Trophoblast cell (in vitro differentiated cells and primary cell): ENCODE measurements at regions not wholly inside any gene's neighbourhood (a gene's known extent, or its start where the extent isn't known, plus 50 kb on each side); places are given as distances from the start of the nearest gene placed in this dataset.
"Not testable (repeated sequence)": the region's sequence is repeated elsewhere in the genome, so short reads cannot be mapped to it uniquely, and the experiment has no call there.

Source experiments
- DNase-seq, 2 donors: peaks; one replicate each; pipeline ENCODE4 v3.0.0-alpha.2; 2016
- H2AFZ ChIP-seq: 2 replicates; pipeline ENCODE4 v1.6.1; 2013; ENCODE audit warnings: low read length, moderate library complexity, mild to moderate bottlenecking; ENCODE audit not compliant: insufficient read depth, poor library complexity
- H2AK5ac ChIP-seq: 2 replicates; pipeline ENCODE4 v1.6.1; 2013; ENCODE audit warnings: mild to moderate bottlenecking, low read length
- H2BK120ac ChIP-seq: 2 replicates; pipeline ENCODE4 v1.6.1; 2013; ENCODE audit warnings: low read length, mild to moderate bottlenecking, moderate library complexity; ENCODE audit not compliant: insufficient read depth, poor library complexity
- H2BK12ac ChIP-seq: 2 replicates; pipeline ENCODE4 v1.6.1; 2013; ENCODE audit warnings: mild to moderate bottlenecking, low read length, moderate library complexity
- H2BK5ac ChIP-seq: 2 replicates; pipeline ENCODE4 v1.6.1; 2013; ENCODE audit warnings: low read length, low read depth, moderate library complexity, mild to moderate bottlenecking; ENCODE audit not compliant: poor library complexity
- H3K14ac ChIP-seq: 2 replicates; pipeline ENCODE4 v1.6.1; 2013; ENCODE audit warnings: mild to moderate bottlenecking, low read length
- H3K18ac ChIP-seq: 2 replicates; pipeline ENCODE4 v1.6.1; 2013; ENCODE audit warnings: mild to moderate bottlenecking, low read length
- H3K23ac ChIP-seq: 2 replicates; pipeline ENCODE4 v1.6.1; 2013; ENCODE audit warnings: low read length
- H3K27ac ChIP-seq: 2 replicates; pipeline ENCODE4 v1.5.1; 2013; ENCODE audit warnings: low read depth, mild to moderate bottlenecking, inconsistent platforms, low read length, moderate library complexity
- H3K27me3 ChIP-seq: 2 replicates; pipeline ENCODE4 v1.6.1; 2013; ENCODE audit warnings: inconsistent platforms, mild to moderate bottlenecking, low read length, moderate library complexity; ENCODE audit not compliant: insufficient read depth
- H3K36me3 ChIP-seq, 2 experiments: 1 replicate in 1 of 2; 2 replicates in 1 of 2; pipeline ENCODE4 v1.6.1; 2013; ENCODE audit warnings: low read length in 2 of 2, mild to moderate bottlenecking in 2 of 2, moderate library complexity in 1 of 2; ENCODE audit not compliant: insufficient read depth in 2 of 2, control insufficient read depth in 1 of 2
- H3K4ac ChIP-seq: 2 replicates; pipeline ENCODE4 v1.6.1; 2013; ENCODE audit warnings: low read depth, mild to moderate bottlenecking, low read length, moderate library complexity
- H3K4me1 ChIP-seq, 2 experiments: 1 replicate in 1 of 2; 2 replicates in 1 of 2; pipeline ENCODE4 v1.6.1; 2013; ENCODE audit warnings: low read length in 2 of 2, mild to moderate bottlenecking in 2 of 2, moderate library complexity in 1 of 2; ENCODE audit not compliant: insufficient read depth in 2 of 2, control insufficient read depth in 1 of 2
- H3K4me2 ChIP-seq: 2 replicates; pipeline ENCODE4 v1.6.1; 2013; ENCODE audit warnings: inconsistent platforms, mild to moderate bottlenecking, low read length, moderate library complexity
- H3K4me3 ChIP-seq: 2 replicates; pipeline ENCODE4 v1.5.1; 2013; ENCODE audit warnings: mild to moderate bottlenecking, low read depth, low read length, inconsistent platforms
- H3K79me1 ChIP-seq: one replicate; pipeline ENCODE4 v1.6.1; 2013; ENCODE audit warnings: low read length
- H3K79me2 ChIP-seq: 2 replicates; pipeline ENCODE4 v1.6.1; 2013; ENCODE audit warnings: low read length, mild to moderate bottlenecking; ENCODE audit not compliant: control insufficient read depth, insufficient read depth, poor library complexity
- H3K9ac ChIP-seq: 2 replicates; pipeline ENCODE4 v1.6.1; 2013; ENCODE audit warnings: mild to moderate bottlenecking, low read length
- H3K9me3 ChIP-seq: 2 replicates; pipeline ENCODE4 v1.6.1; 2013; ENCODE audit warnings: low read depth, mild to moderate bottlenecking, control low read depth, inconsistent platforms, low read length; ENCODE audit not compliant: insufficient read depth
- H4K12ac ChIP-seq: 2 replicates; pipeline ENCODE4 v1.6.1; 2013; ENCODE audit warnings: low read depth, mild to moderate bottlenecking, low read length, moderate library complexity
- H4K8ac ChIP-seq: 2 replicates; pipeline ENCODE4 v1.6.1; 2013; ENCODE audit warnings: low read depth, mild to moderate bottlenecking, low read length, moderate library complexity
- H4K91ac ChIP-seq: one replicate; pipeline ENCODE4 v1.6.1; 2013; ENCODE audit warnings: low read depth, mild to moderate bottlenecking, low read length, moderate library complexity
- WGBS: extraction: QIAGEN DNeasy Blood & Tissue Kit; methylation state at CpG from one replicate; pipeline ENCODE4 v1.1.7; 2013; ENCODE audit warnings: missing lambda C conversion rate; ENCODE audit not compliant: insufficient read length, insufficient coverage; ENCODE audit errors: extremely low coverage; 5-methylcytosine and 5-hydroxymethylcytosine counted together

DNA sequence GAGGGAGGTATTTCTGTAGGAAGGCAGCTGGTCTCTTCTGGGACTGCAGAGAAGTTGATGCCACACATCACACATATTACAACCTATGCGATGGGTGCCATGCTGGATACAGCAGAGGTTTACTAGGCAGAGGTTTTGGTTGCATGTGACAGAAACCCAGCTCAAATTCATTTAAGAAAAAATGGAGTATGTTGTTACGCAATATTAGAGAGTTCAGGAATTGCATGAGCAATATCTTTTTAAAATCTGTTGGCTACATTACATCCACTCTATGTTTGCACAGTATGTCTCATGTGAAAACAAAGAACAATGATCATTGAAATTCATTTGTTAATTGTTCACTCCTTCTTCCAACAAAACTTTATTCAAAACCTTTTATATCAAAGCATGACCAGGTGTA is 425.2 kb downstream of the RWDD3 start:
- peak in 1 of 2 donors; percentile 4 for DNase-seq
- Histone ChIP-seq H4K8ac (no peak overlapping the region), H3K4me3 (no peak overlapping the region), H3K14ac (no peak overlapping the region), H3K4me2 (no peak overlapping the region), H4K12ac (no peak overlapping the region), H2BK5ac (no peak overlapping the region), H2BK120ac (no peak overlapping the region), H3K4ac (no peak overlapping the region), H3K4me1 (no peaks in the 10 kb centered on the region), H4K91ac (no peak overlapping the region), H3K79me2 (no peaks in the 10 kb centered on the region), H2AFZ (no peak overlapping the region), H3K36me3 (no peaks in the 10 kb centered on the region), H3K18ac (no peak overlapping the region), H3K27me3 (no peaks in the 10 kb centered on the region), H3K79me1 (no peaks in the 10 kb centered on the region), H3K27ac (no peak overlapping the region), H3K9me3 (peaks cover 2% of the 10 kb centered on the region), H2BK12ac (no peak overlapping the region), H3K23ac (no peak overlapping the region), H2AK5ac (no peak overlapping the region), H3K9ac (no peak overlapping the region)
- WGBS: no CpG with 5 or more reads among the region's 2 CpGs

- WGBS: no CpG with 5 or more reads among the region's 4 CpGs
Measured at GRCh38 chr1:95659588-95659987, 425.6 kb downstream of the RWDD3 start.

DNA sequence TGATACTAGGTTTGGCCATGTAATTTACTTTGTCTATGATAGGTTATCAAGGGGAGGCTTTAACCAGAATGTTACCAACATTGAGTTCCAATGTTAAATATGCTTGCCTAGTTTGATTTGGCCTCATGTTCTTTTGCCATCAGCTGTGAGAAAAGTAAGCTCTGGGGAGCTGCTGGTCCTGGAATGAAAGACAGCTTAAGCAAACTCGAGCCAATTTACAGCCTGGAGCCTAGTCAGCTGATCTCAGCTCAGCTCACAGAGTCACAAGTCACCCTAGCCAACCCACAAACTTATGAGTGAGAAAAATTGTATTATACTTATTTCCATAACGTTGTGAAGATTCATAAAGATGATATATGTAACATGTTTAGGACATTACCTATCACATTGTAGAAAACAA is 426.7 kb downstream of the RWDD3 start:
- no peaks in the 10 kb centered on the region for H3K36me3 ChIP-seq
- no peak overlapping the region for H2BK120ac ChIP-seq
- H3K79me2 ChIP-seq: no peaks in the 10 kb centered on the region
- H4K12ac ChIP-seq: no peak overlapping the region
- no peak overlapping the region for H4K91ac ChIP-seq
- H3K4me2 ChIP-seq: no peak overlapping the region
- DNase-seq: no peak
- H2AK5ac ChIP-seq: no peak overlapping the region
- WGBS: no CpG with 5 or more reads among the region's 2 CpGs
- H2BK5ac ChIP-seq: no peak overlapping the region
- no peak overlapping the region for H2AFZ ChIP-seq
- H3K23ac ChIP-seq: no peak overlapping the region
- no peak overlapping the region for H2BK12ac ChIP-seq
- H4K8ac ChIP-seq: no peak overlapping the region
- no peak overlapping the region for H3K18ac ChIP-seq
- H3K27me3 ChIP-seq: no peaks in the 10 kb centered on the region
- H3K4me3 ChIP-seq: no peak overlapping the region
- H3K9ac ChIP-seq: no peak overlapping the region
- no peak overlapping the region for H3K4ac ChIP-seq
- H3K14ac ChIP-seq: no peak overlapping the region
- H3K4me1 ChIP-seq: no peaks in the 10 kb centered on the region
- no peak overlapping the region for H3K27ac ChIP-seq
- peaks cover 2% of the 10 kb centered on the region for H3K9me3 ChIP-seq
- no peaks in the 10 kb centered on the region for H3K79me1 ChIP-seq

More at GRCh38 chr1:95659588-95659987, 425.6 kb downstream of the RWDD3 start:
- Histone ChIP-seq H4K12ac (no peak overlapping the region), H3K4ac (no peak overlapping the region), H2AK5ac (no peak overlapping the region), H2BK12ac (no peak overlapping the region), H3K36me3 (no peaks in the 10 kb centered on the region), H3K9ac (no peak overlapping the region), H2AFZ (no peak overlapping the region), H3K23ac (no peak overlapping the region), H3K4me2 (no peak overlapping the region), H4K8ac (no peak overlapping the region), H3K4me1 (no peaks in the 10 kb centered on the region), H3K27ac (no peak overlapping the region), H3K79me2 (no peaks in the 10 kb centered on the region), H3K9me3 (peaks cover 2% of the 10 kb centered on the region), H3K79me1 (no peaks in the 10 kb centered on the region), H2BK5ac (no peak overlapping the region), H3K4me3 (no peak overlapping the region), H3K27me3 (no peaks in the 10 kb centered on the region), H4K91ac (no peak overlapping the region), H2BK120ac (no peak overlapping the region), H3K14ac (no peak overlapping the region), H3K18ac (no peak overlapping the region)
- no peak for DNase-seq

- not testable (repeated sequence) for H3K9ac ChIP-seq, H3K23ac ChIP-seq, H4K91ac ChIP-seq, H3K27ac ChIP-seq, H2BK5ac ChIP-seq, H3K36me3 ChIP-seq, H3K79me1 ChIP-seq, H2AK5ac ChIP-seq, H3K9me3 ChIP-seq, H3K4me1 ChIP-seq, DNase-seq, H3K4me2 ChIP-seq, H3K27me3 ChIP-seq, H3K14ac ChIP-seq, H2AFZ ChIP-seq, H3K4ac ChIP-seq, H3K79me2 ChIP-seq, H3K4me3 ChIP-seq, H4K12ac ChIP-seq, H3K18ac ChIP-seq, H4K8ac ChIP-seq, H2BK12ac ChIP-seq, H2BK120ac ChIP-seq
- no CpG with 5 or more reads among the region's 8 CpGs for WGBS
Measured at GRCh38 chr1:95663530-95663929, 429.5 kb downstream of the RWDD3 start.
